ENCODE measurements at regions not wholly inside any gene's neighbourhood (a gene's known extent, or its start where the extent isn't known, plus 50 kb on each side); places are given as distances from the start of the nearest gene placed in this dataset.

DNA sequence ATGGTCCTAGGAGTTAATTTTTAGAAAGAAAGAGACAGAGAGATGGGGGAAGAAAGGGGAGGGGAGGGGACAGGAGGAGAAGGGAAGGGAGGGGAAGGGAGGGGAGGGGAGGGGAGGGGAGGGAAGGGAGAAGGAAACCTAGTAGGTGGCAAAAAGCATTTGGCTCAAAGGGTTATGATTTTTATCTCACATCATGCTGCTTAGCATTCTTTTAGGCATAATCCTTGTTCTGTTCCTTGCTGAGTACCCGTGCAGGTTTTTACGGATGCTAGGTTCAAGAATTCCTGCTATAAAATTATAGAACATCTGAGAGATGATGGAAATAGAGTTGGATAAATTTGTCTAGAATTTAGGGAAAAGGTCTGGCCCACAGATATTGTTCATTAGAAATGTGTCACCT, 132.4 kb upstream of the PRSS1 start:
- DNase-seq (ENCODE audit: low spot score in 2 of 2), result no peak
- Histone ChIP-seq H3K9me3 (no peaks in the 10 kb centered on the region), H3K36me3 (no peaks in the 10 kb centered on the region), H3K4me1 (no peaks in the 10 kb centered on the region), H3K27ac (no peak overlapping the region), H3K27me3 (no peaks in the 10 kb centered on the region), H3K4me3 (no peak overlapping the region)
- WGBS, 2 donors, result 80 to 85% methylated on average over 2 of the region's 2 CpGs
- TF ChIP-seq, protein P1, sequence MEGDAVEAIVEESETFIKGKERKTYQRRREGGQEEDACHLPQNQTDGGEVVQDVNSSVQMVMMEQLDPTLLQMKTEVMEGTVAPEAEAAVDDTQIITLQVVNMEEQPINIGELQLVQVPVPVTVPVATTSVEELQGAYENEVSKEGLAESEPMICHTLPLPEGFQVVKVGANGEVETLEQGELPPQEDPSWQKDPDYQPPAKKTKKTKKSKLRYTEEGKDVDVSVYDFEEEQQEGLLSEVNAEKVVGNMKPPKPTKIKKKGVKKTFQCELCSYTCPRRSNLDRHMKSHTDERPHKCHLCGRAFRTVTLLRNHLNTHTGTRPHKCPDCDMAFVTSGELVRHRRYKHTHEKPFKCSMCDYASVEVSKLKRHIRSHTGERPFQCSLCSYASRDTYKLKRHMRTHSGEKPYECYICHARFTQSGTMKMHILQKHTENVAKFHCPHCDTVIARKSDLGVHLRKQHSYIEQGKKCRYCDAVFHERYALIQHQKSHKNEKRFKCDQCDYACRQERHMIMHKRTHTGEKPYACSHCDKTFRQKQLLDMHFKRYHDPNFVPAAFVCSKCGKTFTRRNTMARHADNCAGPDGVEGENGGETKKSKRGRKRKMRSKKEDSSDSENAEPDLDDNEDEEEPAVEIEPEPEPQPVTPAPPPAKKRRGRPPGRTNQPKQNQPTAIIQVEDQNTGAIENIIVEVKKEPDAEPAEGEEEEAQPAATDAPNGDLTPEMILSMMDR (IDR thresholded peaks at IDR 0.05), result no peak
- no peak for TF ChIP-seq EP300 (IDR thresholded peaks at IDR 0.05)
- no peak for TF ChIP-seq POLR2A (IDR thresholded peaks at IDR 0.05)

DNA sequence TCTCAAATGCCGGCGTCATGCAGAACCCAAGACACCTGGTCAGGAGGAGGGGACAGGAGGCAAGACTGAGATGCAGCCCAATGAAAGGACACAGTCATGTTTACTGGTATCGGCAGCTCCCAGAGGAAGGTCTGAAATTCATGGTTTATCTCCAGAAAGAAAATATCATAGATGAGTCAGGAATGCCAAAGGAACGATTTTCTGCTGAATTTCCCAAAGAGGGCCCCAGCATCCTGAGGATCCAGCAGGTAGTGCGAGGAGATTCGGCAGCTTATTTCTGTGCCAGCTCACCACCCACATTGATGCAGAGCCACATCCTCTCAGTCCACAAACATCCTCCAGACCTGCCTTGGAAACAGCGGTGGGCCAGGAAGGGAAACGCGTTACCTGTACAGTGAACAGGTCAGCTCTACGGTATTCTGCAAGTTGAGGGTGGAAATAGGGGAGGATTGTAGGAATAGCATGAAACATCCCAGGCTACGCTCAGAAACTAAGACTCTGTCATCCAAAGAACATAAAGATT, 133.1 kb upstream of the PRSS1 start:
- Histone ChIP-seq H3K9me3 (no peaks in the 10 kb centered on the region), H3K27ac (no peak overlapping the region), H3K27me3 (no peaks in the 10 kb centered on the region), H3K4me1 (no peaks in the 10 kb centered on the region), H3K4me3 (no peak overlapping the region), H3K36me3 (no peaks in the 10 kb centered on the region)
- WGBS, 2 donors, result 79 to 82% methylated on average over 11 of the region's 11 CpGs
- DNase-seq (ENCODE audit: low spot score in 2 of 2), result no peak
- TF ChIP-seq POLR2A (IDR thresholded peaks at IDR 0.05) (no peak), EP300 (IDR thresholded peaks at IDR 0.05) (no peak)
- TF ChIP-seq, protein P1 (IDR thresholded peaks at IDR 0.05), result no peak

DNA sequence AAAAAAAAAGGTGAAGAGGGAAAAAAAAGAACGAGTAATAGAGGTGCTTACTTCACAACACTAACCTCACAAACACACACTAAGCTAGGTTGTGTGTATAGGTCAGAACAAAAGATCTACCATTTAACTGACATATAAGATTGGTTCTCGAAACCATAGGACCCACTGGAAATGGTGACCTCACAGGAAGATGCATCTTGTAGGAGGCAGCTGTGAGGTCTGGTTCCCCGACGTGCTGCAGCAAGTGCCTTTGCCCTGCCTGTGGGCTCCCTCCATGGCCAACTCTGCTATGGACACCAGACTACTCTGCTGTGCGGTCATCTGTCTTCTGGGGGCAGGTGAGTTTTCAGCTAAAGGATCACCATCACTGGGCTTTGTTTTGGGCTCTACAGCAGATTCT, 133.8 kb upstream of the PRSS1 start:
- TF ChIP-seq POLR2A (IDR thresholded peaks at IDR 0.05), result no peak
- TF ChIP-seq, protein P1 (IDR thresholded peaks at IDR 0.05), result no peak
- TF ChIP-seq EP300 (IDR thresholded peaks at IDR 0.05), result no peak
- DNase-seq (ENCODE audit: low spot score in 2 of 2), result no peak
- H3K4me3 ChIP-seq, result no peak overlapping the region
- H3K27me3 ChIP-seq, result no peaks in the 10 kb centered on the region
- H3K9me3 ChIP-seq, result no peaks in the 10 kb centered on the region
- H3K36me3 ChIP-seq, result no peaks in the 10 kb centered on the region
- WGBS, 2 donors, result 72 to 83% methylated on average over 5 of the region's 5 CpGs
- H3K27ac ChIP-seq, result no peak overlapping the region
- no peaks in the 10 kb centered on the region for H3K4me1 ChIP-seq

DNA sequence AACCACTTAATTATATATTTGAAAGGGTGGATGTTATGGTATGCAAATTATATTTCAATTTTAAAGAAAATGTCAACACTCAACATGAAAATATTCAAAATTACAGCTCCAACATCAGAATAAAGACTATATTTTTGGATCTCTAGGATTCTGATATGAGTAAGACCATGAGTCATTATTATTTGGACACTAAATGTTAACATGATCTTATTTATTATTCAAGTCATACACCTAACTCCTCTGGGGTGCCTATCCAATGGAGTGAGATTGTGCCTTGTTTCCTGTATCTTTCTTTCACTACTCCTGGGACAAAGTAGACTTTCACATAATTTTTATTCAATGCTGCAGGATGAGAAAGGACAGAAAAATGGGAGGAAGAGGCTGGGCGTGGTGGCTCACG, 135.2 kb upstream of the PRSS1 start:
- 94 to 97% methylated on average over 2 of the region's 2 CpGs for WGBS, 2 donors
- H3K4me3 ChIP-seq, result no peak overlapping the region
- H3K9me3 ChIP-seq, result no peaks in the 10 kb centered on the region
- no peaks in the 10 kb centered on the region for H3K36me3 ChIP-seq
- TF ChIP-seq, protein P1 (IDR thresholded peaks at IDR 0.05), result no peak
- no peak for TF ChIP-seq POLR2A (IDR thresholded peaks at IDR 0.05)
- no peak for TF ChIP-seq EP300 (IDR thresholded peaks at IDR 0.05)
- no peaks in the 10 kb centered on the region for H3K27me3 ChIP-seq
- H3K4me1 ChIP-seq, result no peaks in the 10 kb centered on the region
- DNase-seq (ENCODE audit: low spot score in 2 of 2), result no peak
- no peak overlapping the region for H3K27ac ChIP-seq

- DNase-seq (ENCODE audit: low spot score in 2 of 2), result no peak
- no peak overlapping the region for H3K27ac ChIP-seq
- 91 to 95% methylated on average over 1 of the region's 1 CpG for WGBS, 2 donors
- H3K27me3 ChIP-seq, result no peaks in the 10 kb centered on the region
- TF ChIP-seq, protein P1 (IDR thresholded peaks at IDR 0.05), result no peak
- TF ChIP-seq POLR2A (IDR thresholded peaks at IDR 0.05), result no peak
- no peak for TF ChIP-seq EP300 (IDR thresholded peaks at IDR 0.05)
- H3K9me3 ChIP-seq, result no peaks in the 10 kb centered on the region
- H3K4me3 ChIP-seq, result no peak overlapping the region
- no peaks in the 10 kb centered on the region for H3K36me3 ChIP-seq
- no peaks in the 10 kb centered on the region for H3K4me1 ChIP-seq
Measured at GRCh38 chr7:142612237-142612881, 136.9 kb upstream of the PRSS1 start.

Data from tibial nerve (tissue), 4 donors.